DMS79 (cell line): ENCODE measurements at regions not wholly inside any gene's neighbourhood (a gene's known extent, or its start where the extent isn't known, plus 50 kb on each side); places are given as distances from the start of the nearest gene placed in this dataset.

Experiments
- DNase-seq: peaks from one replicate; lab custom pipeline; 2025; lab: John Stamatoyannopoulos, UW

- no peak for DNase-seq
These were observed 92.6 kb upstream of the CTNNB1 start for GRCh38 chr3:41106691-41107090.

GRCh38 chr3:41111011-41111410 is 88.3 kb upstream of the CTNNB1 start:
- no peak for DNase-seq

GRCh38 chr3:41112466-41112865 is 86.8 kb upstream of the CTNNB1 start:
- DNase-seq, result no peak

- no peak for DNase-seq
These were observed 84.2 kb upstream of the CTNNB1 start for GRCh38 chr3:41115069-41115468.

GRCh38 chr3:41116851-41117250 is 82.5 kb upstream of the CTNNB1 start:
- no peak for DNase-seq

- DNase-seq, result peak; percentile 73
These were observed 81.9 kb upstream of the CTNNB1 start for GRCh38 chr3:41117398-41117870.

- DNase-seq, result no peak
These were observed 80.6 kb upstream of the CTNNB1 start for GRCh38 chr3:41118461-41119390.

GRCh38 chr3:41120460-41120859 is 78.8 kb upstream of the CTNNB1 start:
- DNase-seq, result no peak

GRCh38 chr3:41125258-41125657 is 74.0 kb upstream of the CTNNB1 start:
- no peak for DNase-seq

GRCh38 chr3:41126472-41126871 is 72.8 kb upstream of the CTNNB1 start:
- DNase-seq, result no peak

- DNase-seq, result peak; percentile 10
These were observed 72.3 kb upstream of the CTNNB1 start for GRCh38 chr3:41126961-41127360.

GRCh38 chr3:41127414-41127813 is 71.9 kb upstream of the CTNNB1 start:
- DNase-seq, result no peak

- DNase-seq, result no peak
These were observed 69.6 kb upstream of the CTNNB1 start for GRCh38 chr3:41129731-41130130.

GRCh38 chr3:41131224-41131623 is 68.1 kb upstream of the CTNNB1 start:
- no peak for DNase-seq

- DNase-seq, result no peak
These were observed 61.6 kb upstream of the CTNNB1 start for GRCh38 chr3:41137686-41138111.

GRCh38 chr3:41138146-41138545 is 61.2 kb upstream of the CTNNB1 start:
- DNase-seq, result no peak

- no peak for DNase-seq
These were observed 60.7 kb upstream of the CTNNB1 start for GRCh38 chr3:41138601-41139000.

GRCh38 chr3:41140242-41140641 is 59.1 kb upstream of the CTNNB1 start:
- no peak for DNase-seq

- no peak for DNase-seq
These were observed 57.7 kb upstream of the CTNNB1 start for GRCh38 chr3:41141433-41142167.

GRCh38 chr3:41143421-41144031 is 55.8 kb upstream of the CTNNB1 start:
- DNase-seq, result no peak

- DNase-seq, result no peak
These were observed 54.7 kb upstream of the CTNNB1 start for GRCh38 chr3:41144631-41145030.

- DNase-seq, result peak; percentile 27
These were observed 50.8 kb upstream of the CTNNB1 start for GRCh38 chr3:41148478-41148877.

- no peak for DNase-seq
These were observed 50.4 kb upstream of the CTNNB1 start for GRCh38 chr3:41148901-41149300.
